B cell (primary cell): ENCODE measurements at regions not wholly inside any gene's neighbourhood (a gene's known extent, or its start where the extent isn't known, plus 50 kb on each side); places are given as distances from the start of the nearest gene placed in this dataset.
A peak's percentile ranks its signal among the peaks of the same experiment; 100 is the strongest.
"Not testable (repeated sequence)": the region's sequence is repeated elsewhere in the genome, so short reads cannot be mapped to it uniquely, and the experiment has no call there.

Source experiments
- ATAC-seq: fragments of 200-7000 bp; cut with Tn5 transposase; one replicate; pipeline ENCODE4 v1.10.0; 2021; ENCODE audit warnings: low read depth, mild to moderate bottlenecking, moderate number of reproducible peaks, moderate library complexity
- CTCF ChIA-PET: fragments of 350-600 bp; sonication (Branson Sonifier 250); formaldehyde crosslinking; loops from one replicate; lab custom pipeline; 2021; ENCODE audit warnings: antibody characterized with exemption, inconsistent platforms; lab: Charles Lee
- POLR2A ChIA-PET: fragments of 350-600 bp; sonication (Branson Sonifier 250); formaldehyde crosslinking; loops from one replicate; lab custom pipeline; 2021; ENCODE audit warnings: antibody characterized with exemption; lab: Charles Lee
- DNase-seq: peaks from one replicate; pipeline ENCODE4 v3.0.0; 2013
- H2AFZ ChIP-seq: 2 replicates; pipeline ENCODE4 v1.6.1; 2012; ENCODE audit warnings: mild to moderate bottlenecking, low read depth, low read length; ENCODE audit not compliant: insufficient read depth, poor library complexity, severe bottlenecking
- H3K27ac ChIP-seq, 2 donors: 1 replicate in 1 of 2; 2 replicates in 1 of 2; pipeline ENCODE4 v1.5.1; 2012 to 2013; ENCODE audit warnings: low read length in 2 of 2, mild to moderate bottlenecking in 2 of 2, moderate library complexity in 1 of 2
- H3K27me3 ChIP-seq, 4 experiments: fragments of 200-600 bp in 1 of 4; sonication (generic) in 1 of 4; replicated peaks in 1 of 4; 1 replicate in 2 of 4; 2 replicates in 2 of 4; pipeline versions ENCODE4 v1.6.1 to v1.7.0; 2013 to 2016; ENCODE audit warnings: low read length in 3 of 4, mild to moderate bottlenecking in 2 of 4, mixed read lengths in 1 of 4, moderate library complexity in 1 of 4; ENCODE audit not compliant: insufficient read depth in 4 of 4, control insufficient read depth in 3 of 4; ENCODE audit errors: control extremely low read depth in 1 of 4
- H3K36me3 ChIP-seq, 2 experiments: replicated peaks in 1 of 2; 1 replicate in 1 of 2; 2 replicates in 1 of 2; pipeline versions ENCODE4 v1.6.1 to v1.7.1; 2013; ENCODE audit warnings: low read length in 1 of 2; ENCODE audit not compliant: insufficient read depth in 2 of 2, control insufficient read depth in 1 of 2; ENCODE audit errors: control extremely low read depth in 1 of 2, extremely low read depth in 1 of 2
- H3K4me1 ChIP-seq, 2 donors: fragments of 200-600 bp in 1 of 2; sonication (generic) in 1 of 2; 1 replicate in 1 of 2; 2 replicates in 1 of 2; pipeline versions ENCODE4 v1.5.1 to v1.6.1; 2013 to 2017; ENCODE audit warnings: low read length in 2 of 2; ENCODE audit not compliant: control insufficient read depth in 2 of 2, insufficient read depth in 2 of 2
- H3K4me2 ChIP-seq: replicated peaks from 2 replicates; pipeline ENCODE3; 2012; ENCODE audit warnings: mild to moderate bottlenecking, low read depth, low read length; ENCODE audit not compliant: poor library complexity, severe bottlenecking
- H3K4me3 ChIP-seq, 5 experiments: fragments of 200-600 bp in 1 of 5; sonication (generic) in 1 of 5; 1 replicate in 3 of 5; 2 replicates in 2 of 5; pipeline versions ENCODE4 v1.5.1 to v1.7.0; 2011 to 2016; ENCODE audit warnings: low read length in 4 of 5, mild to moderate bottlenecking in 4 of 5, low read depth in 2 of 5, control low read depth in 1 of 5, moderate library complexity in 1 of 5; ENCODE audit not compliant: insufficient read depth in 1 of 5; ENCODE audit errors: control extremely low read depth in 1 of 5, extremely low read depth in 1 of 5
- H3K79me2 ChIP-seq: fragments of 200-600 bp; sonication (generic); one replicate; pipeline ENCODE4 v1.6.0; 2016; ENCODE audit warnings: low read length; ENCODE audit not compliant: control insufficient read depth, insufficient read depth
- H3K9ac ChIP-seq: fragments of 200-600 bp; sonication (generic); 2 replicates; pipeline ENCODE4 v1.6.1; 2017; ENCODE audit warnings: mild to moderate bottlenecking, low read length, moderate library complexity
- H3K9me3 ChIP-seq, 3 donors: one replicate each; pipeline versions ENCODE4 v1.6.1 to v1.7.1; 2013; ENCODE audit warnings: low read length in 2 of 3; ENCODE audit not compliant: control insufficient read depth in 2 of 3, insufficient read depth in 1 of 3; ENCODE audit errors: control extremely low read depth in 1 of 3
- H4K20me1 ChIP-seq: 2 replicates; pipeline ENCODE4 v1.6.0; 2012; ENCODE audit warnings: mild to moderate bottlenecking, low read length; ENCODE audit not compliant: insufficient read depth, control insufficient read depth, poor library complexity, severe bottlenecking
- H3K27ac Mint-ChIP-seq: one replicate; pipeline ENCODE4 v1.8.0; 2021; ENCODE audit warnings: mixed read lengths
- H3K27me3 Mint-ChIP-seq: one replicate; pipeline ENCODE4 v1.8.0; 2021; ENCODE audit warnings: mixed read lengths
- H3K4me1 Mint-ChIP-seq: one replicate; pipeline ENCODE4 v1.8.0; 2021; ENCODE audit warnings: mixed read lengths
- H3K4me3 Mint-ChIP-seq: one replicate; pipeline ENCODE4 v1.8.0; 2021; ENCODE audit warnings: mixed read lengths
- H3K9me3 Mint-ChIP-seq: one replicate; pipeline ENCODE4 v1.8.0; 2022; ENCODE audit warnings: mixed read lengths; ENCODE audit not compliant: insufficient read depth
- CTCF ChIP-seq: fragments of 200-600 bp; IDR thresholded peaks from one replicate; pipeline ENCODE4 v1.8.0; 2022; ENCODE audit warnings: antibody characterized with exemption, mild to moderate bottlenecking
- EZH2 ChIP-seq: IDR thresholded peaks from 2 replicates; pipeline ENCODE4 v1.6.1; 2012; ENCODE audit warnings: borderline replicate concordance, low read depth, mild to moderate bottlenecking, moderate library complexity, low read length; ENCODE audit not compliant: insufficient read depth, poor library complexity, severe bottlenecking
- WGBS: methylation state at CpG from one replicate; pipeline ENCODE4 v1.1.5; 2013; ENCODE audit warnings: missing lambda C conversion rate; ENCODE audit not compliant: insufficient coverage; 5-methylcytosine and 5-hydroxymethylcytosine counted together
- intact Hi-C: fragments of 100-400 bp; cut with micrococcal nuclease; formaldehyde crosslinking; loops from one replicate; pipeline ENCODE4 v1.10.0; 2022

GRCh38 chr21:35189077-35189863 lies 140.2 kb upstream of the RUNX1 start:
- no peaks in the 10 kb centered on the region for H4K20me1 ChIP-seq
- peaks cover 7% of the 10 kb centered on the region for H3K9me3 Mint-ChIP-seq
- no peak overlapping the region for H2AFZ ChIP-seq
- no peaks in the 10 kb centered on the region for H3K27me3 ChIP-seq
- no peak overlapping the region for H3K27ac ChIP-seq
- peak overlapping the region in 1 of 5 experiments; percentile 36 for H3K4me3 ChIP-seq
- peak overlapping the region; percentile 24 for H3K9ac ChIP-seq
- H3K4me1 ChIP-seq: peaks cover 18 to 19% of the 10 kb centered on the region in 2 donors
- peaks cover 27% of the 10 kb centered on the region for H3K4me1 Mint-ChIP-seq
- no peaks in the 10 kb centered on the region for H3K27me3 Mint-ChIP-seq
- no peaks in the 10 kb centered on the region for H3K36me3 ChIP-seq
- H3K79me2 ChIP-seq: no peaks in the 10 kb centered on the region
- intact Hi-C loops: loop anchor here (1.0 to 5.0 kb wide), 4 partner anchors 16 to 297 kb away; no protein-coding TSS in a partner anchor
- TF ChIP-seq CTCF (no peak), EZH2 (no peak)
- POLR2A ChIA-PET: interaction anchor here (0.5 to 1.9 kb wide), 3 partner anchors 16 to 300 kb away, joined by 4 to 11 read pairs (median 5); no protein-coding TSS in a partner anchor
- peak overlapping the region; percentile 60 for H3K4me2 ChIP-seq
- peak overlapping the region; percentile 54 for H3K27ac Mint-ChIP-seq
- WGBS: no CpG with 5 or more reads among the region's 8 CpGs
- CTCF ChIA-PET: interaction anchor here (0.8 to 1.7 kb wide), 6 partner anchors 11 to 445 kb away, joined by 3 to 5 read pairs (median 4); no protein-coding TSS in a partner anchor
- H3K4me3 Mint-ChIP-seq: peak overlapping the region; percentile 73
- ATAC-seq (peak; percentile 95), DNase-seq (peak; percentile 81)
- peaks cover 0 to 4% (median 0%) of the 10 kb centered on the region in 3 donors for H3K9me3 ChIP-seq

- H4K20me1 ChIP-seq, POLR2A ChIA-PET, H3K4me3 Mint-ChIP-seq, H3K27me3 Mint-ChIP-seq, H2AFZ ChIP-seq, H3K9ac ChIP-seq, ATAC-seq, H3K4me1 ChIP-seq, H3K9me3 ChIP-seq, H3K4me2 ChIP-seq, intact Hi-C loops, CTCF ChIA-PET, H3K4me3 ChIP-seq, H3K9me3 Mint-ChIP-seq, H3K79me2 ChIP-seq, H3K4me1 Mint-ChIP-seq, DNase-seq, H3K27ac Mint-ChIP-seq, H3K27me3 ChIP-seq, H3K36me3 ChIP-seq, H3K27ac ChIP-seq: not testable (repeated sequence)
- no CpG with 5 or more reads among the region's 2 CpGs for WGBS
Observed at GRCh38 chr21:35183389-35183788, 134.3 kb upstream of the RUNX1 start.
